Lower leg skin (tissue), 4 donors: ENCODE measurements at regions not wholly inside any gene's neighbourhood (a gene's known extent, or its start where the extent isn't known, plus 50 kb on each side); places are given as distances from the start of the nearest gene placed in this dataset.
A peak's percentile ranks its signal among the peaks of the same experiment; 100 is the strongest.
"Not testable (repeated sequence)": the region's sequence is repeated elsewhere in the genome, so short reads cannot be mapped to it uniquely, and the experiment has no call there.

Experiments used
- DNase-seq, 2 donors: peaks; one replicate each; pipeline ENCODE4 v3.0.0-alpha.2; 2019; ENCODE audit warnings: low spot score in 2 of 2
- H3K4me3 ChIP-seq: fragments of 200-600 bp; sonication (generic); 2 replicates; pipeline ENCODE4 v1.5.1; 2017; ENCODE audit warnings: mild to moderate bottlenecking, low read depth; ENCODE audit not compliant: poor library complexity, severe bottlenecking
- CTCF ChIP-seq, 3 donors: fragments of 450-650 bp; IDR thresholded peaks; one replicate each; pipeline ENCODE4 v1.5.1; 2016; ENCODE audit warnings: antibody characterized with exemption in 3 of 3, mild to moderate bottlenecking in 3 of 3, moderate library complexity in 2 of 3
- POLR2A ChIP-seq, 2 donors: fragments of 450-650 bp; IDR thresholded peaks; one replicate each; pipeline ENCODE4 v1.6.1; 2016 to 2017; ENCODE audit warnings: antibody characterized with exemption in 2 of 2, mild to moderate bottlenecking in 1 of 2, moderate library complexity in 1 of 2
- WGBS, 2 donors: methylation state at CpG; one replicate each; pipeline ENCODE4 v1.1.5; 2018; 5-methylcytosine and 5-hydroxymethylcytosine counted together
- intact Hi-C: fragments of 100-400 bp; cut with DNase I; formaldehyde crosslinking; loops from one replicate; pipeline ENCODE4 v1.15.0; 2023; ENCODE audit warnings: low total_unique reads

- TF ChIP-seq POLR2A (IDR thresholded peaks at IDR 0.05) (no peak), CTCF (IDR thresholded peaks at IDR 0.05) (no peak)
- intact Hi-C loops: no loop called here
- DNase-seq: no peak
- WGBS, 2 donors: 82 to 93% methylated on average over 11 of the region's 11 CpGs
- no peak overlapping the region for H3K4me3 ChIP-seq
Observed at GRCh38 chr2:238775591-238775990, 72.3 kb upstream of the TWIST2 start.

- no peak overlapping the region for H3K4me3 ChIP-seq
- 68 to 69% methylated on average over 18 to 20 of the region's 20 CpGs for WGBS, 2 donors
- no peak for DNase-seq
- TF ChIP-seq POLR2A (IDR thresholded peaks at IDR 0.05) (no peak), CTCF (IDR thresholded peaks at IDR 0.05) (no peak)
- intact Hi-C loops: no loop called here
Observed at GRCh38 chr2:238776003-238776760, 71.7 kb upstream of the TWIST2 start.

DNA sequence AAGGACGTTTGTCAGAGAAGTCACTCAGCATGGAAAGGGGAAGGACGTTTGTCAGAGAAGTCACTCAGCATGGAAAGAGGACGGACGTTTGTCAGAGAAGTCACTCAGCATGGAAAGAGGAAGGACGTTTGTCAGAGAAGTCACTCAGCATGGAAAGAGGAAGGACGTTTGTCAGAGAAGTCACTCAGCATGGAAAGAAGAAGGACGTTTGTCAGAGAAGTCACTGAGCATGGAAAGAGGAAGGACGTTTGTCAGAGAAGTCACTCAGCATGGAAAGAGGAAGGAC, 71.2 kb upstream of the TWIST2 start:
- DNase-seq, H3K4me3 ChIP-seq, intact Hi-C loops: not testable (repeated sequence)
- WGBS, 2 donors: 25 to 48% methylated on average over 6 to 8 of the region's 8 CpGs

- no peak overlapping the region for H3K4me3 ChIP-seq
- WGBS, 2 donors: 53 to 76% methylated on average over 8 to 15 of the region's 15 CpGs
- TF ChIP-seq POLR2A (IDR thresholded peaks at IDR 0.05): no peak
- no peak for TF ChIP-seq CTCF (IDR thresholded peaks at IDR 0.05)
- no peak for DNase-seq
- intact Hi-C loops: no loop called here
Observed at GRCh38 chr2:238777369-238778067, 70.4 kb upstream of the TWIST2 start.

- intact Hi-C loops: loop anchor here (5.0 kb wide), 1 partner anchor 418 kb away; no protein-coding TSS in a partner anchor
- H3K4me3 ChIP-seq: no peak overlapping the region
- TF ChIP-seq CTCF (IDR thresholded peaks at IDR 0.05) (peak in 1 of 3 donors; percentile 77), POLR2A (IDR thresholded peaks at IDR 0.05) (no peak)
- 24 to 26% methylated on average over 17 of the region's 17 CpGs for WGBS, 2 donors
- peak; percentile 75 to 94 for DNase-seq
Observed at GRCh38 chr2:238784671-238785527, 63.0 kb upstream of the TWIST2 start.

- intact Hi-C loops: no loop called here
- peak in 1 of 2 donors; percentile 85 for DNase-seq
- H3K4me3 ChIP-seq: no peak overlapping the region
- WGBS, 2 donors: 68 to 82% methylated on average over 5 to 9 of the region's 9 CpGs
- TF ChIP-seq CTCF (IDR thresholded peaks at IDR 0.05) (no peak), POLR2A (IDR thresholded peaks at IDR 0.05) (no peak)
Observed at GRCh38 chr2:238785528-238785860, 62.4 kb upstream of the TWIST2 start.
